HG03342 (cell line): ENCODE measurements at regions not wholly inside any gene's neighbourhood (a gene's known extent, or its start where the extent isn't known, plus 50 kb on each side); places are given as distances from the start of the nearest gene placed in this dataset.
"Not testable (repeated sequence)": the region's sequence is repeated elsewhere in the genome, so short reads cannot be mapped to it uniquely, and the experiment has no call there.

Experiments
- ATAC-seq: cut with Tn5 transposase; IDR thresholded peaks from one replicate; pipeline ENCODE4 v1.9.1; 2021; ENCODE audit warnings: mild to moderate bottlenecking, moderate library complexity; ENCODE audit not compliant: unreplicated experiment

DNA sequence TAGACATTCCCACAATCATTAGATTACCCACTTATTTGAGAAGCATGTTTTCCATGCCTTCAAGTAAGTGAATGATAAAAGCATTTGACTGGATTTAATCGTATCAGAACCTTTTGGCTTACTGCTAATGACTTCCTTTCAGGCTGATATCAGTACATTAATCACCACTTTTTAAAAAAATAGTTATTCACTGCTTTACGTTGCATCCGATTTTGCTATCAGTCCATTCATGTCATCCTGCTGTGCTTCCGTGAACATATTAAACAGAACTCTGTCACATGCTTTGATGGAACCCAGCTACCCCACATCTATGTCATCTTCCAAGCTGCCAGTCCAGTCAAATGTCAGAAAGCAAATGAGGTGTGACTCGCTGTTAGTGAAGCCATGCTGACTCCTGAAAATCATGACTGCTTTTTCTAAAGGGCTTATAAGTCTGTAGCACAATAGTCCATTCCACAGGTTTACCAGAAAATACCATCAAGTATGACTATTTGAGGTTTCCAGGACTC, 440.9 kb downstream of the IRS2 start:
- no peak for ATAC-seq

DNA sequence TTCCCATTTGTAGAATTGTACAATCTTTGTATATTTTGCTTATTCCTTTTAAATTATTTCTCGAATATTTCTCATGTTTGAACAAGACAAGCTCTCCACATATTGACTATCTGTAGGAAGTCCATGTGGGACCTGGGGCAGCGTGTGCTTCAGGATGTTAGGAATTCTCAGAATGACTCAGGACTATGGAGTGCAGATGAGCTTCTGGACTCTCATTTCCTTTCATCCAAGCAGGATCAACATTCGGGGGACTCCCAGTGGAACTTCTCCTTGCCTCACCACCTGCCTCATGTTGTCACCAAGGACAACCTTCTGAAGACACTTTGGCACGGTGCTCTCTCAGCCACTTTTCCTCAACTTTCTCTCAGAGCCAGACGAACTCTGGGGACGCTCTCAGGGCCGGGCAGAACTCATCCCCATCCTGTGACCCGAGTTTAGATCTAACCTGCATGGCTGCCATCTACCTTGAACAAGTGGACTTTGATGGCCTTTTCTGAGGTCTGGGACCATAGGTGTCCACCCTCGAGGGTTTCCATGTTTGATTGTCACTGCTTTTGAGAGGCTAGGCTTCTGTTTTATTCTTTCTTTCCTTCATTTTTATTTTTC, 441.7 kb downstream of the IRS2 start:
- no peak for ATAC-seq

DNA sequence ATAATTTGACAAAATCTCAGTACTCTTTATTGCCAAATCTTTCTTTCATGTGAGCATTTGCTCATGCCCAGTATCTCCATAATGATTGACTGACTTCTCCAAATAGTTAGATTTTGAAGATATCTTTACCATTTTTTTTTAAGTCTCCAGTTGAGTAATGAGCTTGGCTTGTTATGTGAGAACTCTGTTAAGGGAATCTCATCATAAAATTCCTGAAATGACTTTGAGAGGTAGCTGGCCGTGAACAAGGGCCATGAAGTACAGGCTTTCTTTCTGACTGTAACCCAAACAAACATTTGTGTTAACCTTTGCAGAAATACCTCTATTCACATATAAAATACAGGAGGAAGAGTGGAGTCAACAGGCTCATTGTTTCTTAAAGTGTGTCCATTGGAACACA, 449.7 kb downstream of the IRS2 start:
- ATAC-seq, result no peak

DNA sequence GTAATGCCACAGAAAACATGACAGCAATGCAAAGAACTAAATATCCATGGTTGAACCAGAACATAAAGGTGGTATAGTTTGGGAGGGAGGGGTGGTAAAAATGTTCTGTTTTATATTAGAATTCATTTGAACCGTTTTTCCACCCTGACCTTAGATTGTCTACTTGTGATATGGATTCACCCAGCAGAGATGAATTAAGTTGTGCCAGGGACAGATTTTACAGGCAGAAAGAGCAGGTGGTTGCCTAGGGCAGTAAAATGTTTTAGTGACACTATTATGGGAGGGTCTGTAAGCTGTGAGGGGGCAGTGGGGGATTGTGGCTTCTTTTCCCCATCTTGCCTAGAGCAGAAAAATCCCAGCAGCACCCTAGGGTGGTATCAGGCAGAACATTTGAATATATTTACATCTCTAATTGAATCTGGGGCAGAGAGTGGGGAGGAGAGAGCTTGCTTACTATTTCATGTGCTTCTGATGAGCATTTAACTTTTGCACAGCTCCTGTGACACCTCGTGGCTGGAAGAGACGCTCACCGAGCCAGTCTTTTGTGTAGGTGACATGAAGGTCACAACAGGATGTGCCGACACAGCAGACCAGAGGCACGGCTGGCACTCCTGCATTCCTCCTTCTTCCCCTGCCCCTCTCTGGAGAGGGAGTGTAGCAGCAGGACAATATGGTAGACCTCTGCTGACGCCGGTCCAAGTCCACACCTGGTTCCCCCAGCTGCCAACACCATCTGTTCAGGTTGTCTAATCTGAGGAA, 452.3 kb downstream of the IRS2 start:
- ATAC-seq, result no peak

DNA sequence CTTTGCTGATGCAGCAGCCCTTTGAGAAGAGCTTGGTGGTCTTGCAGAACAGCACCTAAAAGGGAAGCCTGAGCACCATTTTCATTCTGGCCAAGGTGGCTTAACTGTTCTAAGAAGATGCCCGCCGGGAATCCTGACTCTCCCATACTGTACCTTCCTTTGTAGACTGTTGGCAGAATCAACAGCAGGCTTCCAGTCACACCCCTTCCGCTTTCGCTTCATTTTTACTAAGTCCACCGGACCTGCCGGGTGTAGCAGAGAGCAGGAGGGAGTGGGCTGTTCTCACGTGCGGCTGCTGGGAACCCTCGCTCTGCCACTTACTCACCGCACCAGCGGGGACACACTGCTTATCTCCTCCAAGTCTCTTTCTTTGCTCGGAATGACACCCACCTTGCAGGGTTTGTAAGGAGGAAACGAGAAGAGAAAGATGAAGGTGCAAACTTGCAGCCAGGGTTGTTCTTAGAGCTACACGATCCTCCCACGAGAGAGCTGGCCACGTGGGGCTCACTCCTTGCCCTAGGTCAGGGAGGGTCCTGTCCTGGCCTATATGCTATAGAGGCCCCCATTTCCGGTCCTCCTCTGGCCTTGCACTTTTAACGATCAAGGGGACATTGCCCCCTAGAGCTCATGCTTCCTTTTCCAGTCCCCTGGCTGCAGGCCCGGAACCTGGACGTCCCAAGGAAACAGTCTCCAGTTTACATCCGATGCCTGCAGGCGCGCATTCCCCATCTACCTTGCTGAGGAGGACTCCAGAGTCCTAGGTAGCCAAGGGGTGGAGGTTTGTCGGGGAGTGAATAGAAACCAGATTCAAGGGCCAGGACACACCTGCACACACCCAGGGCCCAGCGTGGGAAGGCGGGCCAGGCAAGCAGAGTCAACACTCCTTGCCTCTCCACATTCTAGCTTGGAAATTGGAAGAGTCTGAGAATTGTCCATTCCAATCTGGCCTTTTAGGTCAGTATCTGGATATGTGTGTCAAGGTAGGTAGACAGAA, 453.6 kb downstream of the IRS2 start:
- ATAC-seq, result no peak

DNA sequence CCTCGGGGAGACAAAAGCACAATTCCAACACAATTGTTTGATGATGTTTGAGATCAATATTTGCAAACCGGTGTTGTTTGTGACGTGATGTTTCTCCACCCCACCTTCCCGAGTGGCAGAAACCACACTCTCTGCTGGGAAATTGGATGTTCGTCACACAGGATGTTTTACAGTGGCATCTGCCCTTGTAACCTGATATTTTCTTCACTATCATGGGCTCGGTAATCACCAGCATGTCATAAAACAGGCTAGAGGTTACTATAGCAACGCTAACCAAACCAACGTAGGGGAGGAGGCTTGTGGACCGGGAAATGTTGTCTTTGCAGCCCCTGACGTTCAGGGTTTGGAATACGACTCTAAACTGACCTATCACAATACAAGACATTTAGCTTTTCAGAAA, 454.5 kb downstream of the IRS2 start:
- ATAC-seq, result no peak

DNA sequence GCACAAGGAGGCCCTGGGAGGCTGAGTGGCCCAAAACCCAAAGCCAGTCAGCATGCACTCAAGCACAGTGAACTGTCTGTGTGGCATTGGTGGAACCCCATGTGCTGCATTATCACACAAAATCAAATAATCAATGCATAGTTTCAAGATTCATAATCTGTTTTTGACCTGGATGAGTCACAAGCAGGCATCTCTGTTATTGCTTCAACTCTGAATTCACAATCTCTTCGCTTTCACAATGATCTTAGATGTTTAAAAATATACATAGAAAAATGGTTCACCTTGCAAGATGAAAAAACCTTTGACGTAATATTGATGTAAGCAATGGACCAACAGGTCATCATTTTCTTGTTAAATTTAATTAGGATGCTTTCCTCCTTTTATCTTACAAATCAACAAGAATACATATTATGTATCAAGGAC, 455.4 kb downstream of the IRS2 start:
- no peak for ATAC-seq

DNA sequence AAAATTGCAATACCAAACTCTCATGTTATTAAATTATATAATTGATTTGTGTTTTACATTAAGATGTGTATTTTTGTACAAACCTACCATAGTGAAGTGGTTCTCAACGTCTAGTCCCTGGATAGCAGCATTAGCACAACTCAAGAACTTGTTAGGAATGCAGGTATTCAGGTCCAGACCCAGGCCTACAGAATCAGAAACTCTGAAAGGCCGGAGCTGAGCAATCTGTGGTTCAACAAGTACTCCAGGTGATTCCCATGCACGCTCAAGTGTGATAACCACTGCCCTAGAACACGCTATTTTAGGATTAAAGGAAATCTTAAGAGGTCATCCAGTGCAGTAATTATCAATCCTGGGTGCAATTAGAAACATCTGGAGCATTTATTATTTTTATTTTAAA, 456.3 kb downstream of the IRS2 start:
- ATAC-seq, result no peak

DNA sequence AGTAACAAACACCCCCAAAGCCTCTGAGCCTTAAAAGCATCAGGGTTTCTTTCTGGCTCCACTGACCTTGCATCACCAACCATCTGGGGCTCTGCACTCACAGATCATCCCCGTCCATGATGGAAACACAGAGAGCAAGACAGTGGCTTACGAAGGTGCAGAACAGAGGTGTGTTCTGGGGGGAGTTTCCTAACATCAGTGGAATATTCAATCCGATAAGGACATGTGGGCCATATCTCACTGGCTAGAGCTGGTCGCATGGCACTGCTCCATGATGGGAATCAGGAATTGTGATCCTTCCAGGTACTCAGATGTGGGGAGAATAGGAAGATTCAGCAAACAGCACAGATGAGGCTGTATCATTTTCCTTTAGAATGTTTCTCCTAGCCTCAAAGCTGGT, 457.2 kb downstream of the IRS2 start:
- ATAC-seq, result no peak

DNA sequence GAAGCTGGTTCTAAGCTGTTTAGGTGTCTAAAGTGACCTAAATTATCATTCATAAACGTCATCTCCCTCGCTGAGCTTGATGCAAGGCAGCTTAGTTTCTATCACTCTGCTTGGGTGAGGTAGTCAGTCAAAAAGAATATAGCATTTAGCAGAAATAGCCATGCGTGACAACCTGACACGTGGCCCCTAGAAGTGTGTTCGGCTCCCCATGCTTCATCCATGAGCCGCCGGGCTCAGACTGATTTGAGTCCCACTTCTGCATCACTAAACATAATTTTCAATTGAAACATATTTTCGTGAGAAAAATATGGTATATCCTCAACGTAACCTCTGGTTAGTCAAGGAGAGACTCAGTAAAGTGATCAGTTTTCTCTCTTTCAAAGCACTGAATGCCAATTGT, 459.8 kb downstream of the IRS2 start:
- ATAC-seq, result no peak

DNA sequence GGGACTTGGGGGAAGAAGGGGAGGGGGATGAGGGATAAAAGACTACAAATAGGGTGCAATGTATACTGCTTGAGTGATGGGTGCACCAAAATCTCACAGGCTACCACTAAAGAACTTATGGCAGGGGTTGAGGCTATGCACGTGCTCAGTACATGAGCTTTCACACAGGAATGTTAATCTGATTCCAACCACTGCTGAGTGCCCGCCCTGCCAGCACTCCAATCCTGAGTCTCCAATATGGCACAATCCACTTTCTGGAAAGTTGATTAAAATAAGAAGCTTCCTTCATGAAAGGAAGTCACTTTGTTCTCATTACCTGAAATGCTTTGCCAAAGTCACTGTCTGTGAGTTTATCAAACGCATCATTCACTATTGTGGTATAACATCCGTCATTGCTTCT, 463.0 kb downstream of the IRS2 start:
- ATAC-seq, result no peak

DNA sequence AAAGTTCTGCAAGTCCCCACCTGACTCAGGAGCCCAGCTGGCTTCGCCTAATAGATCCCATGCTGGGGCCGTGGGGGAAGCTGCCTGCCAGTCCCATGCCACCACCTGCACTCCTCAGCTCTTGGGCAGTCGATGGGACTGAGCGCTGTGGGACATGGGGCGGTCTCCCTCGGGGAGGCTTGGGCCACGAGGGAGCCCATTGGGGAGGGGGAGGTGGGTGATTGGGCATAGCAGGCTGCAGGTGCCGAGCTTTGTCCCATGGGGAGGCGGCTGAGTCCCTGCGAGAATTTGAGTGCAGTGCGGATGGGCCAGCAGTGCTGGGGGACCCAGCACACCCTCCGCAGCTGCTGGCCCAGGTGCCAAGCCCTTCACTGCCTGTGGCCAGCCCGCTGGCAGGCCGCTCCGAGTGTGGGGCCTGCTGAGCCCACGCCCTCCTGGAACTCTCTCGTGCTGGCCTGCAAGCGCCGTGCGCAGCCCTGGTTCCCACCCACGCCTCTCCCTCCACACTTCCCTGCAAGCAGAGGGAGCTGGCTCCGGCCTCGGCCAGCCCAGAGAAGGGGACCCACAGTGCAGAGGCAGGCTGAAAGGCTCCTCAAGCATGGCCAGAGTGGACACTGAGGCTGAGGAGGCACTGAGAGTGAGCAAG, 467.3 kb downstream of the IRS2 start:
- no peak for ATAC-seq

DNA sequence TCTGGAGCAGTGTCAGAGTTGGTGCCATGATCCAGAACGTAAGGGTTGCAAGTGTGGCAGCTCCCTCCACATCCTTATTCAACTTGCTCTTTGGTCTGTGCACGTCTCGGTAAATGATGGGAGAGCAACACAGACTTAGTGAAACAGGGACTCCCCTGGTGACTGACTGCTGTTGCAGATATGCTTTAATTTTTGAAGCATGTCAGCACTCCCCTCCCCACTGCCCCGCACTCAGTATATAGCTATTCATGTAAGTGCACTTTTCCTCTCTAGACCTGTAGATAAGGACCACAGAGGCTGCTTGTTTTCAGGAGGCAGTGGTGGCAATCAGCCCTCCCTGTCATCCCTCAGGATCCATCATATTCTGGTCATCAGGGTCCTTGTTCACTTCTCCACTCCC, 470.9 kb downstream of the IRS2 start:
- no peak for ATAC-seq

DNA sequence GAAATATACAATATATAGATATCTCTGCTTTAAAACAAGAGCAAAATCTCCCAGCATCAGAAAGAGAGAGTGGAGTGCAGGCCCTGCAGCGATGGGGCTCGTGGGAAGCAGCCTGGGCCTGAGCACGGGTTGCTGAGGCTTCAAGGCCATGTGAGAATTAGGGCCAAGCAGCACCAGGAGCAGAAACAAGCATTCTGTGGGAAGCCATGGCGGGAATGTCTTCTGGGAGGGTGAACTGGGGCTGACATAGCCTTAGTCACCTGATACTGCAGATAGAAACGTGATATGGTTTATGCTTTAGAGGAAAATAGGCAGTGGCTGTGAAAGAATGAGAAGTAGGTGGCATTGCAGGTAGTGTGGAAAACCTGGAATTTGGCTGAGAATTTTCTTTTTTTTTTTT, 472.3 kb downstream of the IRS2 start:
- ATAC-seq, result no peak

DNA sequence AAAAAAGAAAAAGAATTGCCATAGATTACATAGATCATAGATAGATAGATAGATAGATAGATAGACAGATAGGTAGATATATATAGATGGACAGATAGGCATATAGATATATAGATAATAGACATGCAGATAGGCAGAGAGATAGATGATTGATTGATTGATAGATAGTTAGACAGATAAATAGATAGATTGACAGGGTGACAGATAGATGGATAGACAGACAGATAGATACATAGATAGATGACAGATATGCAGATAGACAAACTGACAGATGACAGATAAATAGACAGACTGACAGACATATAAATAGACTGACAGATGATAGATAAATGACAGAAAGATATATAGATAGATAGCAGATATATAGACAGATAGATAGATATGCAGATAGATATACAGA, 474.0 kb downstream of the IRS2 start:
- no peak for ATAC-seq

DNA sequence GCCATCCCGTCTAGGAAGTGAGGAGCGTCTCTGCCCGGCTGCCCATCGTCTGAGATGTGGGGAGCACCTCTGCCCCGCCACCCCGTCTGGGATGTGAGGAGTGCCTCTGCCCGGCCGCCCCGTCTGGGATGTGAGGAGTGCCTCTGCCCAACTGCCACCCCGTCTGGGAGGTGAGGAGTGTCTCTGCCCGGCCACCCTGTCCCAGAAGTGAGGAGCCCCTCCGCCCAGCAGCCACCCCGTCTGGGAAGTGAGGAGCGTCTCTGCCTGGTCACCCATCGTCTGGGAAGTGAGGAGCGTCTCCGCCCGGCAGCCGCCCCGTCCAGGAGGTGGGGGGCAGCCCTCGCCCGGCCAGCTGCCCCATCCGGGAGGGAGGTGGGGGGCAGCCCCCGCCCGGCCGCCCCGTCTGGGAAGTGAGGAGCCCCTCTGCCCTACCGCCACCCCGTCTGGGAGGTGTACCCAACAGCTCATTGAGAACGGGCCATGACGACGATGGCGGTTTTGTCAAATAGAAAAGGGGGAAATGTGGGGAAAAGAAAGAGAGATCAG, 474.9 kb downstream of the IRS2 start:
- ATAC-seq, result not testable (repeated sequence)

DNA sequence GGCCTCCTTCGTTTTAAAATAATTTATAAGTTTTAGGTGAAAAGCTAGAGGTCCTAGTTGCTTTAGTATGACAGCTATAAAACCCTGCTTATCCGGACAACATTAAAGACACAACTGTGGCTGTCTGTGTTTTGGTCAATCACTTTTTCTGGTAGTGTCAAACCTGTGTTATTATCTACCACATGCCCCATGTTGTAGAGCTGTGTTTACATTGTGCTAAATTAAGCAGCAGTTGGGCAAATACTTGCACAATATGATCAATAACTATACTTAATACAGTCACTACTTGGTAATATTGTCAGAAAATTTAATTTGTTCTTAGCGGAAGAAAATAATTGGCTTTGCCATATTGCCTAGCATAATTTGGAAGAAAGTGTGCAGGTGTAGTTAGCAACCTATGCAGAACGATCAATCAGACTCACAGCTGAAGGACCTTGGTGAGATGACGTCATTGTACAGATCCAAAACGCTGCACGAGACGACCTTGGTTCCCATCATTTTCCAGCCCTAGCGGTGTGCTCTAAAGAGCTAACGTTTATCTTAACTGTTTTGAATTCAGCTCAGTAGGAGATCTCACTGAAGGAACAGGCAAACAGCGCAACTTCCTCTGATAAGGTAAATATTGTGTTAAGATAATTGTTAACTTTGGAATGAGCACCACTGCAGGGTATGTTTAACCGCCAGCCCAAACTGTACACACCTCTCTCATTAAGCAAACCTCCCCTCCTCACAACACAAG, 476.6 kb downstream of the IRS2 start:
- no peak for ATAC-seq

DNA sequence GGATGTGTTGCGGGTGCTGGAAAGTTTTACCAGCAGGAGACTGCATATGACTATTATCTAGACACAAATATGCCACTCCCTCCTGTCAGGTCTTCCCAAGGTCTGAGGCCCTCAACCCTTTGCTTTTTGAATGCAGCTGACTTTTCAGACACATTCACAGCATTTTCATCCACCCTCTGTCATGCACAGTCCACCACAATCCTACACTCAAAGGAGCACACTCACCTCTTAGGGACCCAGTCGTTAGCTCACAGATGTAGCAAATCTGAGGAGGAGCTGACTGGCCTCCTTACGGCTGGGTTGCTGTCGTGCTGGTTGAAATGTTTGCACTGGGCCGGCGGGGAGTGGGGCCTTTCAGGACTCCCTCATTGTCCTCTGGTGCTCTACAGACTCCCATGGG, 479.4 kb downstream of the IRS2 start:
- no peak for ATAC-seq

DNA sequence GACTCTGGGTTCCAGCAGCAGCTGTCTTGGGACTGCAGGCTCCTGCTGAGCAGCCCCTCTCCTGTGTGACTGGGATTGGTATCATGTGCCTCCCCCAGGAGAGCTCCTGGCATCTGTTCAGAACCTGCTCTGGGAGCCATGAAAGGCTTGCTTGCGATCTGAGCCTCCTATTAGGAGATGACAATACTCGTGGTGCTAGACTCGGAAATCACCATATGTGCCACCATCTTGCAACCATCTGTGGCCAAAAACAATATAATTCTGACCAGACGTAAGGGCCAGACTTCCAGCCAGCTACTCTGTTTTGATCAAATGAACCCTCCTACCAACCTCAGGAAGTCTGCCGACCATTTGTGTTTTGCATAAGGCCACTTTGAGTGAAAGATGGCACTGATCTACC, 484.7 kb downstream of the IRS2 start:
- ATAC-seq, result no peak

DNA sequence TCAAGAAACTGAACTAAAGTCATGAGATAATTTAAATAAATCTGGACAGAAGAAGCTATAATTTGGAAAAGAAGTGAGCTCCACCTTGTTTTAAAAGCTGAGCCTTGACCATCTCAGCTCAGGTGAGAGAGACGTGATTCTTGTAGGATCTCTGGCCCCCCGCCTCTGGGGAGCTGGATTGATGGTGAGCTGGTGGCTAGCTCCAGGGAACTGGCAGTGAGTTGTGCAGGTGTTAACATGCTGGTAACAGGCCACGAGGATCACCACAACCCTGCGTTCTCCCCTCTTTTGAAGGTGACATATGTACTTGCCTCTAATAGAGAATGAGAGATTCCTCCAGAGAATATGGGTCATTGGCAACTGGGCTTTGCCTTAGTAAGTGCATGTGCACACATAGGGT, 485.1 kb downstream of the IRS2 start:
- no peak for ATAC-seq
